HEK293 (cell line): ENCODE measurements at regions not wholly inside any gene's neighbourhood (a gene's known extent, or its start where the extent isn't known, plus 50 kb on each side); places are given as distances from the start of the nearest gene placed in this dataset.

ENCODE experiments used
- CTCF ChIA-PET: fragments of 350-600 bp; formaldehyde crosslinking; extraction: SDS; loops from one replicate; lab custom pipeline; 2021; ENCODE audit warnings: antibody characterized with exemption; lab: Yijun Ruan, JAX
- POLR2A ChIA-PET: fragments of 300-600 bp; formaldehyde crosslinking; extraction: SDS; loops from one replicate; lab custom pipeline; 2020; ENCODE audit warnings: antibody characterized with exemption, inconsistent platforms; lab: Yijun Ruan, JAX
- H3K27ac ChIP-seq: fragments of 200-500 bp; sonication (Bioruptor generic); 2 replicates; pipeline ENCODE4 v1.5.1; 2014; ENCODE audit warnings: low read depth, low read length, control low read depth, inconsistent platforms; ENCODE audit errors: extremely low read depth
- H3K36me3 ChIP-seq, 2 experiments: fragments of 200-500 bp in 1 of 2; sonication (Bioruptor generic) in 1 of 2; 1 replicate in 1 of 2; 2 replicates in 1 of 2; pipeline ENCODE4 v1.5.1; 2014 to 2017; ENCODE audit warnings: inconsistent platforms in 2 of 2, low read length in 2 of 2; ENCODE audit not compliant: control insufficient read depth in 2 of 2, insufficient read depth in 1 of 2
- H3K4me1 ChIP-seq: fragments of 200-500 bp; sonication (Bioruptor generic); 2 replicates; pipeline ENCODE4 v1.5.1; 2014; ENCODE audit warnings: mild to moderate bottlenecking, low read length, inconsistent platforms; ENCODE audit not compliant: control insufficient read depth, insufficient read depth
- H3K4me3 ChIP-seq: 2 replicates; pipeline ENCODE4 v1.5.1; 2011; ENCODE audit warnings: low read depth, mild to moderate bottlenecking, control low read depth, low read length, moderate library complexity
- H3K9me3 ChIP-seq: fragments of 200-500 bp; sonication (Bioruptor generic); 2 replicates; pipeline ENCODE4 v1.5.1; 2014; ENCODE audit warnings: low read depth, low read length, inconsistent platforms; ENCODE audit not compliant: control insufficient read depth, insufficient read depth
- EGR2 ChIP-seq: fragments of 450-650 bp; formaldehyde crosslinking; IDR thresholded peaks from 2 replicates; pipeline ENCODE4 v1.5.1; 2016; ENCODE audit warnings: low read depth, missing biosample characterization, missing genetic modification characterization
- IKZF3 ChIP-seq: fragments of 450-650 bp; IDR thresholded peaks from 2 replicates; pipeline ENCODE4 v1.5.0; 2018; ENCODE audit warnings: missing biosample characterization, mild to moderate bottlenecking, missing genetic modification characterization, moderate library complexity
- SETDB1 ChIP-seq: IDR thresholded peaks from one replicate; pipeline ENCODE4 v1.6.1; 2017; ENCODE audit warnings: mild to moderate bottlenecking, low read length, moderate library complexity, mixed read lengths; ENCODE audit not compliant: insufficient read length
- SP2 ChIP-seq: fragments of 450-650 bp; formaldehyde crosslinking; IDR thresholded peaks from 2 replicates; pipeline ENCODE4 v1.5.1; 2016; ENCODE audit warnings: missing biosample characterization, missing genetic modification characterization
- SP3 ChIP-seq: fragments of 450-650 bp; formaldehyde crosslinking; IDR thresholded peaks from 2 replicates; pipeline ENCODE4 v1.5.1; 2016; ENCODE audit warnings: missing biosample characterization, missing genetic modification characterization
- ZFP37 ChIP-seq: fragments of 450-650 bp; formaldehyde crosslinking; IDR thresholded peaks from 2 replicates; pipeline ENCODE4 v1.5.1; 2016; ENCODE audit warnings: missing biosample characterization, missing genetic modification characterization
- ZNF121 ChIP-seq: fragments of 450-650 bp; formaldehyde crosslinking; IDR thresholded peaks from 2 replicates; pipeline ENCODE4 v1.5.1; 2016; ENCODE audit warnings: missing biosample characterization, missing genetic modification characterization
- ZNF133 ChIP-seq: fragments of 450-650 bp; formaldehyde crosslinking; IDR thresholded peaks from 2 replicates; pipeline ENCODE4 v1.5.1; 2016; ENCODE audit warnings: missing biosample characterization, missing genetic modification characterization
- ZNF140 ChIP-seq: fragments of 450-650 bp; formaldehyde crosslinking; IDR thresholded peaks from 2 replicates; pipeline ENCODE4 v1.5.1; 2016; ENCODE audit warnings: missing biosample characterization, missing genetic modification characterization
- ZNF146 ChIP-seq: fragments of 450-650 bp; formaldehyde crosslinking; IDR thresholded peaks from 2 replicates; pipeline ENCODE4 v1.5.1; 2016; ENCODE audit warnings: missing biosample characterization, missing genetic modification characterization
- ZNF157 ChIP-seq: fragments of 450-650 bp; formaldehyde crosslinking; IDR thresholded peaks from 2 replicates; pipeline ENCODE4 v1.5.1; 2016; ENCODE audit warnings: missing biosample characterization, missing genetic modification characterization
- ZNF169 ChIP-seq: fragments of 450-650 bp; formaldehyde crosslinking; IDR thresholded peaks from 2 replicates; pipeline ENCODE4 v1.5.1; 2016; ENCODE audit warnings: missing biosample characterization, missing genetic modification characterization
- ZNF221 ChIP-seq: fragments of 450-650 bp; formaldehyde crosslinking; IDR thresholded peaks from 2 replicates; pipeline ENCODE4 v1.5.1; 2017; ENCODE audit warnings: missing biosample characterization, missing genetic modification characterization, borderline replicate concordance
- ZNF239 ChIP-seq: fragments of 450-650 bp; formaldehyde crosslinking; IDR thresholded peaks from 2 replicates; pipeline ENCODE4 v1.5.1; 2016; ENCODE audit warnings: missing biosample characterization, missing genetic modification characterization
- ZNF292 ChIP-seq: fragments of 450-650 bp; formaldehyde crosslinking; IDR thresholded peaks from 2 replicates; pipeline ENCODE4 v1.5.1; 2016; ENCODE audit warnings: low read depth, missing biosample characterization, missing genetic modification characterization, borderline replicate concordance
- ZNF335 ChIP-seq: fragments of 450-650 bp; formaldehyde crosslinking; conservative IDR thresholded peaks from 2 replicates; pipeline ENCODE4 v1.5.1; 2016; ENCODE audit warnings: missing biosample characterization, missing genetic modification characterization
- ZNF354C ChIP-seq: fragments of 450-650 bp; formaldehyde crosslinking; IDR thresholded peaks from 2 replicates; pipeline ENCODE4 v1.5.1; 2016; ENCODE audit warnings: missing biosample characterization, missing genetic modification characterization, low read depth, borderline replicate concordance
- ZNF473 ChIP-seq: fragments of 450-650 bp; formaldehyde crosslinking; IDR thresholded peaks from 2 replicates; pipeline ENCODE4 v1.5.1; 2017; ENCODE audit warnings: missing biosample characterization, missing genetic modification characterization
- ZNF548 ChIP-seq: fragments of 450-650 bp; formaldehyde crosslinking; IDR thresholded peaks from 2 replicates; pipeline ENCODE4 v1.5.1; 2016; ENCODE audit warnings: missing biosample characterization, missing genetic modification characterization
- ZNF624 ChIP-seq: fragments of 450-650 bp; formaldehyde crosslinking; IDR thresholded peaks from 2 replicates; pipeline ENCODE4 v1.5.1; 2017; ENCODE audit warnings: missing biosample characterization, missing genetic modification characterization
- ZSCAN23 ChIP-seq: fragments of 450-650 bp; formaldehyde crosslinking; IDR thresholded peaks from 2 replicates; pipeline ENCODE4 v1.5.1; 2016; ENCODE audit warnings: missing biosample characterization, missing genetic modification characterization
- TF ChIP-seq, protein P1 (sequence below): fragments of 450-650 bp; formaldehyde crosslinking; IDR thresholded peaks from 2 replicates; pipeline ENCODE4 v1.5.1; 2017; ENCODE audit warnings: missing biosample characterization, missing genetic modification characterization
- TF ChIP-seq, protein P2 (sequence below): fragments of 450-650 bp; formaldehyde crosslinking; IDR thresholded peaks from 2 replicates; pipeline ENCODE4 v1.5.0; 2017; ENCODE audit warnings: missing biosample characterization, missing genetic modification characterization, borderline replicate concordance
- TF ChIP-seq, protein P3 (sequence below): fragments of 450-650 bp; formaldehyde crosslinking; IDR thresholded peaks from 2 replicates; pipeline ENCODE4 v1.5.1; 2016; ENCODE audit warnings: missing biosample characterization, missing genetic modification characterization, borderline replicate concordance

DNA sequence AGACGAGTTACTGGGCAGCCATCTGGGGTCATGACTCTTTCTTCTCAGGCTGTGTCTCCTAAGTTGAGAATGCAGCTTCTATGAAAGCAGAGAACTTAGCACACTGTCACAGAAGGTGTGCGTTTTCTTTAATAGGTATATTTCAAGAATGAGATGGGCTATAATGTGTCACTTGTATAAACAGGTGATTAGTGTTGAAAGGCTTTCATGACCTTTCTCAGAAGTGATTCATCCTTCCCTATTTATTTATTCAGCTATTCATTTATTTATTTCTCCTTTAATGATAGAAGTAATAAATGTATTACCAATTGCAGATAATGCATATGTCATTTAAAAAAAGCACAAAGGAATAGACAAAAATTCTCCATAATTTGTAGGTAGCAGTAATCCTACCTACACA, 157.2 kb upstream of the COL21A1 start:
- POLR2A ChIA-PET = no interaction called here
- H3K4me1 ChIP-seq = peaks cover 8% of the 10 kb centered on the region; the same call in 1 of the 2 replicates

DNA sequence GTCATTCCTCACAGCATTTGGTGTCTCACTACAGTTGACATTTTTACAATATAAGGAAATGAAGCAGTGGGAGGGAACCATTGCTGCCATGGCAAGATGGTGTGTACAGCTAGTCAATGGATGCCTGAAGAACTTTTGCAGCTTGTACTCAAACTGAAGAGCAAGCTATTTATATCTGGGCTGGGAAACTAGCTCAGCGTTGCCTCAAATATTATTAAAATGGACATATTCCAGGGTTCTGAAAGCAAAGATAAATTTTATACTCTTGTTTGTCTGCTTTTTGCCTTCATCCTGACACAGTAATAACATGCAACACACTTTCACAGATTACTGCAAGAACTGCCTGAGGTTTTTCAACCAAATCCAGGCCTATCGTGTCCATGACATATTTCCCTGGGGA, 156.4 kb upstream of the COL21A1 start:
- ChIA-PET CTCF (no interaction called here), POLR2A (no interaction called here)
- H3K4me1 ChIP-seq = peaks cover 8% of the 10 kb centered on the region; the same call in 1 of the 2 replicates
- no peaks in the 10 kb centered on the region for H3K36me3 ChIP-seq
- H3K9me3 ChIP-seq = no peaks in the 10 kb centered on the region
- no peak for TF ChIP-seq ZNF548 (tag by site-specific recombination)
- no peak for TF ChIP-seq ZNF473 (tag by site-specific recombination)
- TF ChIP-seq ZNF169 (tag by site-specific recombination) = no peak
- no peak for TF ChIP-seq ZNF146
- TF ChIP-seq SP3 (tag by site-specific recombination) = no peak
- H3K4me3 ChIP-seq = no peak overlapping the region
- H3K27ac ChIP-seq = no peak overlapping the region

More for the DNA sequence above, 157.2 kb upstream of the COL21A1 start:
- no peaks in the 10 kb centered on the region for H3K36me3 ChIP-seq
- no peak overlapping the region for H3K27ac ChIP-seq
- no peak for TF ChIP-seq ZNF221 (tag by site-specific recombination)
- no peak for TF ChIP-seq ZNF292 (tag by site-specific recombination)
- no peak for TF ChIP-seq ZNF239 (tag by site-specific recombination)
- TF ChIP-seq IKZF3 (tag by site-specific recombination) = no peak
- TF ChIP-seq ZNF157 = no peak
- no peak for TF ChIP-seq ZNF473 (tag by site-specific recombination)
- TF ChIP-seq ZNF121 (tag by site-specific recombination) = no peak
- no peak for TF ChIP-seq ZSCAN23 (tag by site-specific recombination)
- TF ChIP-seq, protein P1, sequence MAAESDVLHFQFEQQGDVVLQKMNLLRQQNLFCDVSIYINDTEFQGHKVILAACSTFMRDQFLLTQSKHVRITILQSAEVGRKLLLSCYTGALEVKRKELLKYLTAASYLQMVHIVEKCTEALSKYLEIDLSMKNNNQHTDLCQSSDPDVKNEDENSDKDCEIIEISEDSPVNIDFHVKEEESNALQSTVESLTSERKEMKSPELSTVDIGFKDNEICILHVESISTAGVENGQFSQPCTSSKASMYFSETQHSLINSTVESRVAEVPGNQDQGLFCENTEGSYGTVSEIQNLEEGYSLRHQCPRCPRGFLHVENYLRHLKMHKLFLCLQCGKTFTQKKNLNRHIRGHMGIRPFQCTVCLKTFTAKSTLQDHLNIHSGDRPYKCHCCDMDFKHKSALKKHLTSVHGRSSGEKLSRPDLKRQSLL = no peak
- TF ChIP-seq ZNF354C (tag by site-specific recombination) = no peak
- TF ChIP-seq ZFP37 (tag by site-specific recombination) = no peak
- TF ChIP-seq SP2 (tag by site-specific recombination) = no peak
- CTCF ChIA-PET = interaction anchor here (1.1 kb wide), 1 partner anchor 30 kb away, joined by 5 read pairs; no protein-coding TSS in a partner anchor
- H3K9me3 ChIP-seq = no peaks in the 10 kb centered on the region
- no peak overlapping the region for H3K4me3 ChIP-seq

DNA sequence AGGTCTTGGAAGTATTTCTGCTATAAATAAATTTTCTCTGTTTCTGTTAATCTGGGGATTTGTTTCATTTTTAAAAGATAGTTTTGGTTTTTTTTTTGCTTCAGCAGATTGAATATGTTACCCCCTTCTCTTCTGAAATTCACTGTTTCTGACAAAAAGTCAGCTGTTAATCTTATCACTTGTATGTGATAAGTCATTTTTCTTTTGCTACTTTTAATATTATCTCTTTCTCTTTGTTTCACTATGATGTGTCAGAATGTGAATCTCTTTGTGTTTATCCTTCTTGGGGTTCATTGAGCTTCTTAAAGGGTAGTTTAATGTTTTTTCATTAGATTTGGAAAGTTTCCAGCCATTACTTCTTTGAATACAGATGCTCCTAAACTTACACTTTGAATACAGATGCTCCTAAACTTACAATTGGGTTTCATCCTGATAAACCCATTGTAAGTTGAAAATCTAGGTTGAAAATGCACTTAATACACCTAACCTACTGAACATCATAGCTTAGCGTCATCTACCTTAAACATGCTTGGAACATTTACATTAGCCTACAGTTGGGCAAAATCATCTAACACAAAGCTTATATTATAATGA, 154.2 kb upstream of the COL21A1 start:
- Histone ChIP-seq H3K4me1 (peaks cover 8% of the 10 kb centered on the region; the same call in 1 of the 2 replicates), H3K27ac (no peak overlapping the region), H3K36me3 (no peaks in the 10 kb centered on the region), H3K4me3 (no peak overlapping the region), H3K9me3 (no peaks in the 10 kb centered on the region)
- POLR2A ChIA-PET = no interaction called here
- CTCF ChIA-PET = interaction anchor here (1.2 kb wide), 1 partner anchor 193 kb away, joined by 3 read pairs; no protein-coding TSS in a partner anchor
- TF ChIP-seq ZNF335 (tag by site-specific recombination) = no peak
- TF ChIP-seq, protein P2, sequence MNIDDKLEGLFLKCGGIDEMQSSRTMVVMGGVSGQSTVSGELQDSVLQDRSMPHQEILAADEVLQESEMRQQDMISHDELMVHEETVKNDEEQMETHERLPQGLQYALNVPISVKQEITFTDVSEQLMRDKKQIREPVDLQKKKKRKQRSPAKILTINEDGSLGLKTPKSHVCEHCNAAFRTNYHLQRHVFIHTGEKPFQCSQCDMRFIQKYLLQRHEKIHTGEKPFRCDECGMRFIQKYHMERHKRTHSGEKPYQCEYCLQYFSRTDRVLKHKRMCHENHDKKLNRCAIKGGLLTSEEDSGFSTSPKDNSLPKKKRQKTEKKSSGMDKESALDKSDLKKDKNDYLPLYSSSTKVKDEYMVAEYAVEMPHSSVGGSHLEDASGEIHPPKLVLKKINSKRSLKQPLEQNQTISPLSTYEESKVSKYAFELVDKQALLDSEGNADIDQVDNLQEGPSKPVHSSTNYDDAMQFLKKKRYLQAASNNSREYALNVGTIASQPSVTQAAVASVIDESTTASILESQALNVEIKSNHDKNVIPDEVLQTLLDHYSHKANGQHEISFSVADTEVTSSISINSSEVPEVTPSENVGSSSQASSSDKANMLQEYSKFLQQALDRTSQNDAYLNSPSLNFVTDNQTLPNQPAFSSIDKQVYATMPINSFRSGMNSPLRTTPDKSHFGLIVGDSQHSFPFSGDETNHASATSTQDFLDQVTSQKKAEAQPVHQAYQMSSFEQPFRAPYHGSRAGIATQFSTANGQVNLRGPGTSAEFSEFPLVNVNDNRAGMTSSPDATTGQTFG = no peak
- no peak for TF ChIP-seq ZNF140
- TF ChIP-seq SETDB1 = peak; percentile 82
- TF ChIP-seq ZNF624 (tag by site-specific recombination) = no peak
- TF ChIP-seq ZNF133 (tag by site-specific recombination) = no peak
- TF ChIP-seq EGR2 (tag by site-specific recombination) = no peak
- TF ChIP-seq, protein P3, sequence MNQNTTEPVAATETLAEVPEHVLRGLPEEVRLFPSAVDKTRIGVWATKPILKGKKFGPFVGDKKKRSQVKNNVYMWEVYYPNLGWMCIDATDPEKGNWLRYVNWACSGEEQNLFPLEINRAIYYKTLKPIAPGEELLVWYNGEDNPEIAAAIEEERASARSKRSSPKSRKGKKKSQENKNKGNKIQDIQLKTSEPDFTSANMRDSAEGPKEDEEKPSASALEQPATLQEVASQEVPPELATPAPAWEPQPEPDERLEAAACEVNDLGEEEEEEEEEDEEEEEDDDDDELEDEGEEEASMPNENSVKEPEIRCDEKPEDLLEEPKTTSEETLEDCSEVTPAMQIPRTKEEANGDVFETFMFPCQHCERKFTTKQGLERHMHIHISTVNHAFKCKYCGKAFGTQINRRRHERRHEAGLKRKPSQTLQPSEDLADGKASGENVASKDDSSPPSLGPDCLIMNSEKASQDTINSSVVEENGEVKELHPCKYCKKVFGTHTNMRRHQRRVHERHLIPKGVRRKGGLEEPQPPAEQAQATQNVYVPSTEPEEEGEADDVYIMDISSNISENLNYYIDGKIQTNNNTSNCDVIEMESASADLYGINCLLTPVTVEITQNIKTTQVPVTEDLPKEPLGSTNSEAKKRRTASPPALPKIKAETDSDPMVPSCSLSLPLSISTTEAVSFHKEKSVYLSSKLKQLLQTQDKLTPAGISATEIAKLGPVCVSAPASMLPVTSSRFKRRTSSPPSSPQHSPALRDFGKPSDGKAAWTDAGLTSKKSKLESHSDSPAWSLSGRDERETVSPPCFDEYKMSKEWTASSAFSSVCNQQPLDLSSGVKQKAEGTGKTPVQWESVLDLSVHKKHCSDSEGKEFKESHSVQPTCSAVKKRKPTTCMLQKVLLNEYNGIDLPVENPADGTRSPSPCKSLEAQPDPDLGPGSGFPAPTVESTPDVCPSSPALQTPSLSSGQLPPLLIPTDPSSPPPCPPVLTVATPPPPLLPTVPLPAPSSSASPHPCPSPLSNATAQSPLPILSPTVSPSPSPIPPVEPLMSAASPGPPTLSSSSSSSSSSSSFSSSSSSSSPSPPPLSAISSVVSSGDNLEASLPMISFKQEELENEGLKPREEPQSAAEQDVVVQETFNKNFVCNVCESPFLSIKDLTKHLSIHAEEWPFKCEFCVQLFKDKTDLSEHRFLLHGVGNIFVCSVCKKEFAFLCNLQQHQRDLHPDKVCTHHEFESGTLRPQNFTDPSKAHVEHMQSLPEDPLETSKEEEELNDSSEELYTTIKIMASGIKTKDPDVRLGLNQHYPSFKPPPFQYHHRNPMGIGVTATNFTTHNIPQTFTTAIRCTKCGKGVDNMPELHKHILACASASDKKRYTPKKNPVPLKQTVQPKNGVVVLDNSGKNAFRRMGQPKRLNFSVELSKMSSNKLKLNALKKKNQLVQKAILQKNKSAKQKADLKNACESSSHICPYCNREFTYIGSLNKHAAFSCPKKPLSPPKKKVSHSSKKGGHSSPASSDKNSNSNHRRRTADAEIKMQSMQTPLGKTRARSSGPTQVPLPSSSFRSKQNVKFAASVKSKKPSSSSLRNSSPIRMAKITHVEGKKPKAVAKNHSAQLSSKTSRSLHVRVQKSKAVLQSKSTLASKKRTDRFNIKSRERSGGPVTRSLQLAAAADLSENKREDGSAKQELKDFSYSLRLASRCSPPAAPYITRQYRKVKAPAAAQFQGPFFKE (tag by site-specific recombination) = no peak
